ENCODE measurements at regions not wholly inside any gene's neighbourhood (a gene's known extent, or its start where the extent isn't known, plus 50 kb on each side); places are given as distances from the start of the nearest gene placed in this dataset.

GRCh38 chr15:38975282-38975990 is 410.8 kb upstream of the RASGRP1 start:
- TF ChIP-seq CTCF (IDR thresholded peaks at IDR 0.05; ENCODE audit: unreplicated experiment in 3 of 3) = no peak
- H3K4me3 Mint-ChIP-seq = no peak overlapping the region
- H3K9me3 Mint-ChIP-seq = peaks cover 36% of the 10 kb centered on the region
- no peaks in the 10 kb centered on the region for H3K36me3 Mint-ChIP-seq (ENCODE audit: low read depth)
- H3K27ac Mint-ChIP-seq = no peak overlapping the region
- H3K4me1 Mint-ChIP-seq = no peaks in the 10 kb centered on the region
- no peaks in the 10 kb centered on the region for H3K27me3 Mint-ChIP-seq (ENCODE audit: low read depth)

- Mint-ChIP-seq H3K27ac (peak overlapping the region in 2 of 3 experiments; percentile 68 to 87), H3K9me3 (peaks cover 3% of the 10 kb centered on the region), H3K27me3 (ENCODE audit: low read depth) (peaks cover 5% of the 10 kb centered on the region), H3K4me1 (peaks cover 48% of the 10 kb centered on the region), H3K36me3 (ENCODE audit: low read depth) (no peaks in the 10 kb centered on the region), H3K4me3 (no peak overlapping the region)
- TF ChIP-seq CTCF (IDR thresholded peaks at IDR 0.05; ENCODE audit: unreplicated experiment in 3 of 3) = peak; percentile 44 to 63 (median 57)
Observed at GRCh38 chr15:38991126-38991525, 426.5 kb upstream of the RASGRP1 start.

GRCh38 chr15:38991701-38992100 is 427.1 kb upstream of the RASGRP1 start:
- Mint-ChIP-seq H3K27ac (peak overlapping the region; percentile 68 to 87 (median 82)), H3K4me1 (peaks cover 53% of the 10 kb centered on the region), H3K4me3 (no peak overlapping the region)

GRCh38 chr15:38992506-38992905 is 427.9 kb upstream of the RASGRP1 start:
- Mint-ChIP-seq H3K4me1 (peaks cover 57% of the 10 kb centered on the region), H3K9me3 (peaks cover 3% of the 10 kb centered on the region), H3K27me3 (ENCODE audit: low read depth) (peaks cover 5% of the 10 kb centered on the region), H3K36me3 (ENCODE audit: low read depth) (no peaks in the 10 kb centered on the region), H3K27ac (peak overlapping the region; percentile 68 to 87 (median 79)), H3K4me3 (peak overlapping the region in 1 of 3 experiments; percentile 25)
- no peak for TF ChIP-seq CTCF (IDR thresholded peaks at IDR 0.05; ENCODE audit: unreplicated experiment in 3 of 3)

More at GRCh38 chr15:38991701-38992100, 427.1 kb upstream of the RASGRP1 start:
- Mint-ChIP-seq H3K36me3 (ENCODE audit: low read depth) (no peaks in the 10 kb centered on the region), H3K27me3 (ENCODE audit: low read depth) (peaks cover 5% of the 10 kb centered on the region), H3K9me3 (peaks cover 3% of the 10 kb centered on the region)
- TF ChIP-seq CTCF (IDR thresholded peaks at IDR 0.05; ENCODE audit: unreplicated experiment in 3 of 3) = no peak

GRCh38 chr15:38992930-38993329 is 428.3 kb upstream of the RASGRP1 start:
- no peak for TF ChIP-seq CTCF (IDR thresholded peaks at IDR 0.05; ENCODE audit: unreplicated experiment in 3 of 3)
- peak overlapping the region; percentile 66 to 87 (median 68) for H3K27ac Mint-ChIP-seq
- no peaks in the 10 kb centered on the region for H3K36me3 Mint-ChIP-seq (ENCODE audit: low read depth)
- H3K4me3 Mint-ChIP-seq = peak overlapping the region in 1 of 3 experiments; percentile 31
- peaks cover 5% of the 10 kb centered on the region for H3K27me3 Mint-ChIP-seq (ENCODE audit: low read depth)
- peaks cover 57% of the 10 kb centered on the region for H3K4me1 Mint-ChIP-seq
- peaks cover 3% of the 10 kb centered on the region for H3K9me3 Mint-ChIP-seq

GRCh38 chr15:38994310-38994709 is 429.7 kb upstream of the RASGRP1 start:
- H3K4me1 Mint-ChIP-seq = peaks cover 57% of the 10 kb centered on the region
- peaks cover 5% of the 10 kb centered on the region for H3K27me3 Mint-ChIP-seq (ENCODE audit: low read depth)
- no peak for TF ChIP-seq CTCF (IDR thresholded peaks at IDR 0.05; ENCODE audit: unreplicated experiment in 3 of 3)
- peak overlapping the region; percentile 9 to 79 (median 21) for H3K27ac Mint-ChIP-seq
- H3K36me3 Mint-ChIP-seq (ENCODE audit: low read depth) = no peaks in the 10 kb centered on the region
- H3K4me3 Mint-ChIP-seq = no peak overlapping the region
- H3K9me3 Mint-ChIP-seq = no peaks in the 10 kb centered on the region
